Sigmoid colon (tissue), 6 donors: ENCODE measurements at regions not wholly inside any gene's neighbourhood (a gene's known extent, or its start where the extent isn't known, plus 50 kb on each side); places are given as distances from the start of the nearest gene placed in this dataset.

Experiments used
- DNase-seq: peaks from one replicate; pipeline ENCODE4 v3.0.0-alpha.2; 2019
- H3K27ac ChIP-seq, 4 donors: fragments of 200-600 bp; sonication (generic); one replicate each; pipeline ENCODE4 v1.5.1; 2016 to 2019; ENCODE audit warnings: mild to moderate bottlenecking in 1 of 4
- H3K27me3 ChIP-seq, 3 donors: fragments of 200-600 bp; sonication (generic); one replicate each; pipeline ENCODE4 v1.5.1; 2019; ENCODE audit warnings: mild to moderate bottlenecking in 1 of 3
- H3K36me3 ChIP-seq, 4 donors: fragments of 200-600 bp; sonication (generic); one replicate each; pipeline ENCODE4 v1.5.1; 2016 to 2019
- H3K4me1 ChIP-seq, 4 donors: fragments of 200-600 bp; sonication (generic); one replicate each; pipeline ENCODE4 v1.5.1; 2017 to 2019
- H3K4me3 ChIP-seq, 4 donors: fragments of 200-600 bp; sonication (generic); one replicate each; pipeline ENCODE4 v1.5.1; 2017 to 2019; ENCODE audit warnings: mild to moderate bottlenecking in 2 of 4, moderate library complexity in 1 of 4
- H3K9me3 ChIP-seq, 4 donors: fragments of 200-600 bp in 3 of 4; sonication (generic) in 3 of 4; one replicate each; pipeline versions ENCODE4 v1.5.1 to v1.6.1; 2013 to 2019
- EP300 ChIP-seq, 4 donors: sonication (generic); formaldehyde crosslinking; IDR thresholded peaks; one replicate each; pipeline ENCODE4 v1.6.1; 2017; ENCODE audit warnings: antibody characterized with exemption in 4 of 4
- POLR2A ChIP-seq, 2 donors: fragments of 450-650 bp; IDR thresholded peaks; one replicate each; pipeline ENCODE4 v1.6.1; 2016; ENCODE audit warnings: antibody characterized with exemption in 2 of 2, mild to moderate bottlenecking in 2 of 2, moderate library complexity in 2 of 2
- POLR2AphosphoS5 ChIP-seq, 4 donors: sonication (generic); formaldehyde crosslinking; IDR thresholded peaks; one replicate each; pipeline ENCODE4 v1.6.1; 2017; ENCODE audit warnings: antibody characterized with exemption in 4 of 4
- WGBS, 2 donors: extraction: QIAGEN DNeasy Blood & Tissue Kit; methylation state at CpG; one replicate each; pipeline ENCODE4 v1.1.7; 2013; 5-methylcytosine and 5-hydroxymethylcytosine counted together
- intact Hi-C: fragments of 100-400 bp; cut with DNase I; formaldehyde crosslinking; loops from one replicate; pipeline ENCODE4 v1.15.1; 2023
- TF ChIP-seq, protein P1 (sequence below), 4 experiments: fragments of 450-650 bp in 3 of 4; fragments of 200-600 bp in 1 of 4; IDR thresholded peaks; one replicate each; pipeline ENCODE4 v1.5.1; 2016 to 2019; ENCODE audit warnings: antibody characterized with exemption in 4 of 4, mild to moderate bottlenecking in 3 of 4, moderate library complexity in 2 of 4
- donor health status: healthy with polysubstance abuse.
- donor health status: healthy.

DNA sequence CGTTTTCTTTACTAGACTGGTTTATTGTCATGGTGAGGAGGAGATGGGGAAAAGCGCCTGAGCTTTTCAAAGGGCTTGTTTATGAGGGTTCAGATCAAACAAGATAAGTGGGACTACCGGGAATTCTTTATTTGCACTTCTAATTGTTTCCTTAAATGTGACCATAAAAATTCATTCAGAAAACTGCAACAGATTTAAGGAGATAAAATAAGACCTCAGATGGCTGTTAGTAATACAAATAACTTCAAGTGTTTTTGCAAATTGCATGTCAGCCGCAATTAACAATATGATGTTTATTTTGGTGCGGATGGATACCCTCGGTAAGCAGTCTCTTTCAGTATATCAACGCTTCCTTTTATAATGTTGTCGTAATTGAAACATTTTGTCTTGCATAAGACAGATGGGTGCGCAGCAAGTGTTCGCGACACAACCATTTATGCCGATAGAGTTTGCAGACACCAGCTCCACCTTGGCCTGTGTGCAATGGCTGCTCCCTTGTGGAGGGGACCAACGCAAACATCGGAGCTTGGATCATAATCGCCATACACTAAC lies 151.0 kb downstream of the C4orf33 start:
- 13 to 59% methylated on average over 15 of the region's 15 CpGs for WGBS, 2 donors
- Histone ChIP-seq H3K27ac (no peak overlapping the region), H3K36me3 (no peaks in the 10 kb centered on the region), H3K9me3 (no peaks in the 10 kb centered on the region), H3K4me3 (no peak overlapping the region), H3K4me1 (no peaks in the 10 kb centered on the region), H3K27me3 (no peaks in the 10 kb centered on the region)
- no peak for DNase-seq
- intact Hi-C loops, result no loop called here
- TF ChIP-seq POLR2AphosphoS5 (IDR thresholded peaks at IDR 0.05), result no peak

DNA sequence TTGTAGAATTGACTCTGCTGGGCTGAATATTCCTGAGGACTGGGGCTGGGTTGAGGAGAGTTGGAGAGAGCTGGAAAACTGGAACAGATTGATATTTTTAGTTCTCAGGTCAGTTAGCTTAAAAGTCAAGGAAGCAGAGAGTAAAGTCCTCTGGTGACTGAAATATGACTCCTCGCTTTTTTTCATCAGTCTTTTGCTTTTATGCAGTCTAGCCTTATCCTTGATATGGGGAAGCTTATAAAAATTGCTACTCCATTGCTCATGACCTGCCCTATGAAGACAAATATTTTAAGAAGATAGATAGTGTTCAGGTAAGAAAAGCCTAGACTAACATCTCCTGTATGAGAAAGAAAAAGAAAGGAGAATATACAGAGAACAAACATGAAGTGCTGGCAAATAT lies 152.7 kb downstream of the C4orf33 start:
- H3K27me3 ChIP-seq, result no peaks in the 10 kb centered on the region
- H3K4me1 ChIP-seq, result no peaks in the 10 kb centered on the region
- DNase-seq, result no peak
- no peaks in the 10 kb centered on the region for H3K36me3 ChIP-seq
- no peak overlapping the region for H3K27ac ChIP-seq
- TF ChIP-seq EP300 (IDR thresholded peaks at IDR 0.05) (no peak), POLR2AphosphoS5 (IDR thresholded peaks at IDR 0.05) (no peak), POLR2A (IDR thresholded peaks at IDR 0.05) (no peak)
- TF ChIP-seq, protein P1, sequence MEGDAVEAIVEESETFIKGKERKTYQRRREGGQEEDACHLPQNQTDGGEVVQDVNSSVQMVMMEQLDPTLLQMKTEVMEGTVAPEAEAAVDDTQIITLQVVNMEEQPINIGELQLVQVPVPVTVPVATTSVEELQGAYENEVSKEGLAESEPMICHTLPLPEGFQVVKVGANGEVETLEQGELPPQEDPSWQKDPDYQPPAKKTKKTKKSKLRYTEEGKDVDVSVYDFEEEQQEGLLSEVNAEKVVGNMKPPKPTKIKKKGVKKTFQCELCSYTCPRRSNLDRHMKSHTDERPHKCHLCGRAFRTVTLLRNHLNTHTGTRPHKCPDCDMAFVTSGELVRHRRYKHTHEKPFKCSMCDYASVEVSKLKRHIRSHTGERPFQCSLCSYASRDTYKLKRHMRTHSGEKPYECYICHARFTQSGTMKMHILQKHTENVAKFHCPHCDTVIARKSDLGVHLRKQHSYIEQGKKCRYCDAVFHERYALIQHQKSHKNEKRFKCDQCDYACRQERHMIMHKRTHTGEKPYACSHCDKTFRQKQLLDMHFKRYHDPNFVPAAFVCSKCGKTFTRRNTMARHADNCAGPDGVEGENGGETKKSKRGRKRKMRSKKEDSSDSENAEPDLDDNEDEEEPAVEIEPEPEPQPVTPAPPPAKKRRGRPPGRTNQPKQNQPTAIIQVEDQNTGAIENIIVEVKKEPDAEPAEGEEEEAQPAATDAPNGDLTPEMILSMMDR (IDR thresholded peaks at IDR 0.05), result no peak
- 44 to 63% methylated on average over 1 of the region's 1 CpG for WGBS, 2 donors
- H3K9me3 ChIP-seq, result no peaks in the 10 kb centered on the region
- intact Hi-C loops, result no loop called here
- no peak overlapping the region for H3K4me3 ChIP-seq

DNA sequence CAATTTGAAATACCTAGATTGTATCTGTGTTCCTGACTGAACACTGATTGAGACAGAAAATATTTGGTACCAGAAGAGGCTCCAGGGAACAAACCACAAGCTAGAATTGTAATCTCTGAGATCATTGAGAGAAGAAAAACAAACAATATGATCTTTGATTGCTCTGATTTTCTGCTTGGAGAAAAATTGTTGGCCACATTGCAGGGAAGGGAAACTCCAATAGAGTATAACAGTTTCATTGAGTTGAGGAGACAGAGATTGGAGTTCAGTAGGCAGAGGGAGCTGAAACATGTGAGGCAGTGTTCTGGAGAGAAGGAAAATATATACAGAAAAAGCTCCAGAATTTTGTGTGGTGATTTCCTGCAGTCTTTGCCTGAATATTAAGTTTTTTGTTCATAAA lies 158.2 kb downstream of the C4orf33 start:
- H3K4me3 ChIP-seq, result no peak overlapping the region
- H3K4me1 ChIP-seq, result no peaks in the 10 kb centered on the region
- no peak overlapping the region for H3K27ac ChIP-seq
- DNase-seq, result no peak
- no peaks in the 10 kb centered on the region for H3K36me3 ChIP-seq
- intact Hi-C loops, result no loop called here
- H3K9me3 ChIP-seq, result no peaks in the 10 kb centered on the region
- no peaks in the 10 kb centered on the region for H3K27me3 ChIP-seq
- TF ChIP-seq POLR2A (IDR thresholded peaks at IDR 0.05) (no peak), POLR2AphosphoS5 (IDR thresholded peaks at IDR 0.05) (no peak), EP300 (IDR thresholded peaks at IDR 0.05) (no peak)
- TF ChIP-seq, protein P1 (IDR thresholded peaks at IDR 0.05), result no peak

DNA sequence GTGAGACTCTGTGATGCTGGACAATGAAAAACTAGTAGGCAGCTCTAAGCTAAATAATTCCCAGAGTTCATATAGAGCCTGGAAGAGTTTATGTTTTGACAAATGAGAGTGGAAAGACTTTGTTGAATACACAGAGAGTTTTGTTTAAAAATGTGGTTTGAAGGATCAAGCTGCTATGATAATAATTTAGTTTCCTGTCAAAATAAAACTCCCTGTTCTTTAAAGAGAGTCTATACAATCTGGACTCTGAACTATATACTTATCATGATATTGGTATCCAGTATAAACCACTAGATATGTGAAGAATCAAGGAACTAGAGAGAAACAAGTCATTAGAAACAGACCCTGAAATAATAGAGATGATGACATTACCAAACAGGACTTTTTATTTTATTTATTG lies 158.6 kb downstream of the C4orf33 start:
- Histone ChIP-seq H3K36me3 (no peaks in the 10 kb centered on the region), H3K4me3 (no peak overlapping the region), H3K27me3 (no peaks in the 10 kb centered on the region)

DNA sequence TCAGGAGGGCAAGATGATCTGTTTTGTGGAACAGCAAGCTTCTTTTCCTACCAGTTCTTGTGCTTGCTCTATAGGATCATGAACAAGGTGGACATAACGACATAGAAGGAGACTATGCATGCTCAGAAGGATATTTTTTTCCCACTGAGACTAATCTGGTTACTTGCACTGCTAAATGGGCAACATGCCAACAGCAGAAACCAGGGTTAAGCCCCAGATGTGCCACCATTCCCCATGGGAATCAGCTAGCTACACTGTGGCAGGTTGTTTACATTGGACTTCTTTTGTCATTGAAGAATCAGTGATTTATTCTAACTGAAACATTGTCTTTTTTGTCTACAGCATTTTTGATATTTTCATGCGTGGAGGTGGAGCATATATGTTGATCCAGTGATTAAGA lies 165.6 kb downstream of the C4orf33 start:
- H3K4me1 ChIP-seq, result peaks cover 0 to 4% (median 0%) of the 10 kb centered on the region in 4 donors
- H3K4me3 ChIP-seq, result no peak overlapping the region
- no peak for DNase-seq
- H3K27me3 ChIP-seq, result no peaks in the 10 kb centered on the region
- WGBS, 2 donors, result 82 to 84% methylated on average over 2 of the region's 2 CpGs
- intact Hi-C loops, result no loop called here
- H3K27ac ChIP-seq, result no peak overlapping the region
- no peaks in the 10 kb centered on the region for H3K9me3 ChIP-seq
- no peaks in the 10 kb centered on the region for H3K36me3 ChIP-seq
- TF ChIP-seq EP300 (IDR thresholded peaks at IDR 0.05) (no peak), POLR2AphosphoS5 (IDR thresholded peaks at IDR 0.05) (no peak)

More for the DNA sequence above, 158.6 kb downstream of the C4orf33 start:
- intact Hi-C loops, result no loop called here
- no peak for DNase-seq
- H3K4me1 ChIP-seq, result no peaks in the 10 kb centered on the region
- no peaks in the 10 kb centered on the region for H3K9me3 ChIP-seq
- TF ChIP-seq, protein P1 (IDR thresholded peaks at IDR 0.05), result no peak
- no peak for TF ChIP-seq POLR2AphosphoS5 (IDR thresholded peaks at IDR 0.05)
- TF ChIP-seq EP300 (IDR thresholded peaks at IDR 0.05), result no peak
- no peak for TF ChIP-seq POLR2A (IDR thresholded peaks at IDR 0.05)
- H3K27ac ChIP-seq, result no peak overlapping the region

DNA sequence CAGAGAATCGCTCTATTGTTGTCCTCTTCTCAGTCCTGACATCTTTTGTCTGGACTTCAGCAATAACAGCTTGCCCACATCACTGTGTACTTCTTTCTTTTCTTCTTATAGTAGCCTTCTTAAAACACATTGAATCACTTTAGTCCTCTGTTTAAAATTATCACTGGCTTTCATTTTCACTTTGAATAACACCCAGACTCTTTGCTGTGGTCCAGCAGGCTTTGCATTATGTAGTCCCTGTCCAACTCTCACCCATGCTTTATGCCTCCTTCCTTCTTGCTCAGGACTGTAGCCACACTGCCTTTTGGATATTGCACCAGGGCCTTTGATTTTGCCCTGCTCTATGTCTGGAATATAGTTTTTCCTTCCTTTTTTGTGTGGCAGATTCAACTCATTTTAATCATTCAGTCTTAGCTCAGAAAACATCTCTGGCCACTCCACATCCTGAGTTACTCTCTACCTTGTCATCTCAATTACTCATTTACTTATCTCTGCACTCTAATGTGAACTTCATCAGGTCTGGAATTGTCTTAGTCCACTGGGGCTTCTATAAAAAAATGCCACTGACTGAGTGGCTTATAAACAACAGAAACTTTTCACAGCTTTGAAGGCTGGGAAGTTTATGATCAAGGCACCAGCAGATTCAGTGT lies 168.2 kb downstream of the C4orf33 start:
- intact Hi-C loops, result no loop called here
- no peaks in the 10 kb centered on the region for H3K27me3 ChIP-seq
- WGBS, 2 donors, result 79 to 95% methylated on average over 1 of the region's 1 CpG

More for the DNA sequence above, 168.2 kb downstream of the C4orf33 start:
- Histone ChIP-seq H3K27ac (no peak overlapping the region), H3K4me1 (peaks cover 0 to 4% (median 0%) of the 10 kb centered on the region in 4 donors), H3K9me3 (no peaks in the 10 kb centered on the region), H3K4me3 (no peak overlapping the region), H3K36me3 (no peaks in the 10 kb centered on the region)
- no peak for DNase-seq
- TF ChIP-seq POLR2AphosphoS5 (IDR thresholded peaks at IDR 0.05) (no peak), POLR2A (IDR thresholded peaks at IDR 0.05) (no peak), EP300 (IDR thresholded peaks at IDR 0.05) (no peak)
- TF ChIP-seq, protein P1 (IDR thresholded peaks at IDR 0.05), result no peak
